ENCODE measurements at regions not wholly inside any gene's neighbourhood (a gene's known extent, or its start where the extent isn't known, plus 50 kb on each side); places are given as distances from the start of the nearest gene placed in this dataset.

GRCh38 chr2:118209727-118210126 is 121.5 kb downstream of the INSIG2 start:
- TF ChIP-seq CTCF (IDR thresholded peaks at IDR 0.05) (no peak), POLR2A (IDR thresholded peaks at IDR 0.05; ENCODE audit: low read depth) (no peak), EP300 (IDR thresholded peaks at IDR 0.05) (no peak), POLR2AphosphoS5 (IDR thresholded peaks at IDR 0.05) (no peak)

Measured in esophagus muscularis mucosa (tissue), 4 donors.